ENCODE measurements at regions not wholly inside any gene's neighbourhood (a gene's known extent, or its start where the extent isn't known, plus 50 kb on each side); places are given as distances from the start of the nearest gene placed in this dataset.
A peak's percentile ranks its signal among the peaks of the same experiment; 100 is the strongest.

- Histone ChIP-seq H3K36me3 (no peaks in the 10 kb centered on the region), H3K9me3 (peaks cover 0 to 17% (median 0%) of the 10 kb centered on the region in 12 donors), H3K4me3 (no peak overlapping the region), H3K4me1 (peaks cover 0 to 3% (median 0%) of the 10 kb centered on the region in 12 donors), H3K27me3 (no peaks in the 10 kb centered on the region), H3K27ac (no peak overlapping the region)
- TF ChIP-seq POLR2A (IDR thresholded peaks at IDR 0.05), result no peak
- no peak for TF ChIP-seq CTCF (IDR thresholded peaks at IDR 0.05)
- WGBS, 4 donors, result 59 to 80% (median 71%) methylated on average over 1 of the region's 1 CpG
- DNase-seq (no peak), ATAC-seq (no peak)
- intact Hi-C loops (cut with DNase I), result no loop called here
Measured at GRCh38 chr9:113711251-113711650, 164.9 kb upstream of the ZNF618 start.

- Histone ChIP-seq H3K4me1 (peaks cover 0 to 3% (median 0%) of the 10 kb centered on the region in 12 donors), H3K9me3 (peaks cover 0 to 21% (median 0%) of the 10 kb centered on the region in 12 donors), H3K27ac (no peak overlapping the region), H3K36me3 (no peaks in the 10 kb centered on the region), H3K4me3 (no peak overlapping the region), H3K27me3 (no peaks in the 10 kb centered on the region)
- intact Hi-C loops (cut with DNase I), result no loop called here
- TF ChIP-seq POLR2A (IDR thresholded peaks at IDR 0.05), result no peak
- TF ChIP-seq CTCF (IDR thresholded peaks at IDR 0.05), result no peak
- peak; percentile 55 to 80 (median 72) for ATAC-seq
- WGBS, 4 donors, result 2 to 8% (median 4%) methylated on average over 2 of the region's 2 CpGs
- no peak for DNase-seq
Measured at GRCh38 chr9:113712053-113712452, 164.1 kb upstream of the ZNF618 start.

- H3K27ac ChIP-seq, result no peak overlapping the region
- no peaks in the 10 kb centered on the region for H3K27me3 ChIP-seq
- DNase-seq, result no peak
- TF ChIP-seq POLR2A (IDR thresholded peaks at IDR 0.05), result no peak
- no peak for TF ChIP-seq CTCF (IDR thresholded peaks at IDR 0.05)
- peaks cover 0 to 21% (median 0%) of the 10 kb centered on the region in 12 donors for H3K9me3 ChIP-seq
- 82 to 91% (median 87%) methylated on average over 5 of the region's 5 CpGs for WGBS, 4 donors
- H3K4me3 ChIP-seq, result no peak overlapping the region
- intact Hi-C loops (cut with DNase I), result no loop called here
- ATAC-seq, result no peak
- peaks cover 0 to 3% (median 0%) of the 10 kb centered on the region in 12 donors for H3K4me1 ChIP-seq
- no peaks in the 10 kb centered on the region for H3K36me3 ChIP-seq
Measured at GRCh38 chr9:113715086-113715485, 161.0 kb upstream of the ZNF618 start.

GRCh38 chr9:113719919-113720318 is 156.2 kb upstream of the ZNF618 start:
- 74 to 95% (median 81%) methylated on average over 1 of the region's 1 CpG for WGBS, 4 donors
- H3K9me3 ChIP-seq, result peaks cover 0 to 31% (median 0%) of the 10 kb centered on the region in 12 donors
- intact Hi-C loops (cut with DNase I), result no loop called here
- H3K27ac ChIP-seq, result no peak overlapping the region
- H3K4me3 ChIP-seq, result no peak overlapping the region
- H3K27me3 ChIP-seq, result no peaks in the 10 kb centered on the region
- DNase-seq, result no peak
- no peaks in the 10 kb centered on the region for H3K36me3 ChIP-seq
- TF ChIP-seq POLR2A (IDR thresholded peaks at IDR 0.05), result no peak
- TF ChIP-seq CTCF (IDR thresholded peaks at IDR 0.05), result no peak
- ATAC-seq, result no peak
- H3K4me1 ChIP-seq, result no peaks in the 10 kb centered on the region
